ENCODE measurements at regions not wholly inside any gene's neighbourhood (a gene's known extent, or its start where the extent isn't known, plus 50 kb on each side); places are given as distances from the start of the nearest gene placed in this dataset.

DNA sequence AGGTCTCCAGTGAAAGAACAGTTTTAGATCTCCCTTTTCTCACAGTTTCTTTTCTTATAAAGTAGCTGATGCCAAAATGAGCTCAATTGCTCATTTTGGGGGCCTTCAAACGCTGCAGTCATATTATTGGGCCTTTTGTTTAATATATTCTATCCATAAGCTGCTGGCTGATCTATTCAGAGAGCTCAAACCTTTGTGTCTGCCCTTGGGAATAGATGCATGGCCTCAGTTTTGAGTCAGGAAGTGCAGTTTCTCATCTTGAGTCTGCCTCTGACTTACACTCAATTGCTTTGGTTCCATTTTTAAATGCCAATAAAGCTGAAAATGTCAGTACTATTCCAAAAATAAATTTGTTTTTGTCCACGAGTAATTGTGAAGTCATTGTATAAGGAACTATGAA is 468.9 kb downstream of the KLF12 start:
- TF ChIP-seq REST (IDR thresholded peaks at IDR 0.05; ENCODE audit: insufficient read depth in 1 of 2, low read depth in 2 of 2, low read length in 2 of 2) = no peak
- TF ChIP-seq SIN3A (IDR thresholded peaks at IDR 0.05; ENCODE audit: borderline replicate concordance, insufficient read depth, low read length) = no peak
- no peak for TF ChIP-seq TAF1 (IDR thresholded peaks at IDR 0.05; ENCODE audit: borderline replicate concordance, insufficient read depth, low read length)
- no peak for TF ChIP-seq POLR2AphosphoS5 (IDR thresholded peaks at IDR 0.05; ENCODE audit: low read depth, low read length)
- no peak for TF ChIP-seq FOXP2 (optimal IDR thresholded peaks at IDR 0.05; ENCODE audit: borderline replicate concordance, extremely low read depth, extremely low read length, insufficient read depth)

GRCh38 chr13:73664851-73665250 is 469.4 kb downstream of the KLF12 start:
- TF ChIP-seq POLR2AphosphoS5 (IDR thresholded peaks at IDR 0.05; ENCODE audit: low read depth, low read length) (no peak), REST (IDR thresholded peaks at IDR 0.05; ENCODE audit: insufficient read depth in 1 of 2, low read depth in 2 of 2, low read length in 2 of 2) (no peak), TAF1 (IDR thresholded peaks at IDR 0.05; ENCODE audit: borderline replicate concordance, insufficient read depth, low read length) (no peak), FOXP2 (optimal IDR thresholded peaks at IDR 0.05; ENCODE audit: borderline replicate concordance, extremely low read depth, extremely low read length, insufficient read depth) (no peak), SIN3A (IDR thresholded peaks at IDR 0.05; ENCODE audit: borderline replicate concordance, insufficient read depth, low read length) (no peak)

- TF ChIP-seq SIN3A (IDR thresholded peaks at IDR 0.05; ENCODE audit: borderline replicate concordance, insufficient read depth, low read length) (no peak), POLR2AphosphoS5 (IDR thresholded peaks at IDR 0.05; ENCODE audit: low read depth, low read length) (no peak), REST (IDR thresholded peaks at IDR 0.05; ENCODE audit: insufficient read depth in 1 of 2, low read depth in 2 of 2, low read length in 2 of 2) (no peak), FOXP2 (optimal IDR thresholded peaks at IDR 0.05; ENCODE audit: borderline replicate concordance, extremely low read depth, extremely low read length, insufficient read depth) (no peak), TAF1 (IDR thresholded peaks at IDR 0.05; ENCODE audit: borderline replicate concordance, insufficient read depth, low read length) (no peak)
Observed at GRCh38 chr13:73662833-73663232, 471.4 kb downstream of the KLF12 start.

GRCh38 chr13:73661687-73662425 is 472.3 kb downstream of the KLF12 start:
- no peak for TF ChIP-seq FOXP2 (optimal IDR thresholded peaks at IDR 0.05; ENCODE audit: borderline replicate concordance, extremely low read depth, extremely low read length, insufficient read depth)
- TF ChIP-seq SIN3A (IDR thresholded peaks at IDR 0.05; ENCODE audit: borderline replicate concordance, insufficient read depth, low read length) = no peak
- no peak for TF ChIP-seq REST (IDR thresholded peaks at IDR 0.05; ENCODE audit: insufficient read depth in 1 of 2, low read depth in 2 of 2, low read length in 2 of 2)
- TF ChIP-seq POLR2AphosphoS5 (IDR thresholded peaks at IDR 0.05; ENCODE audit: low read depth, low read length) = no peak
- no peak for TF ChIP-seq TAF1 (IDR thresholded peaks at IDR 0.05; ENCODE audit: borderline replicate concordance, insufficient read depth, low read length)

Measured in PFSK-1 (cell line).